ENCODE measurements at regions not wholly inside any gene's neighbourhood (a gene's known extent, or its start where the extent isn't known, plus 50 kb on each side); places are given as distances from the start of the nearest gene placed in this dataset.

DNA sequence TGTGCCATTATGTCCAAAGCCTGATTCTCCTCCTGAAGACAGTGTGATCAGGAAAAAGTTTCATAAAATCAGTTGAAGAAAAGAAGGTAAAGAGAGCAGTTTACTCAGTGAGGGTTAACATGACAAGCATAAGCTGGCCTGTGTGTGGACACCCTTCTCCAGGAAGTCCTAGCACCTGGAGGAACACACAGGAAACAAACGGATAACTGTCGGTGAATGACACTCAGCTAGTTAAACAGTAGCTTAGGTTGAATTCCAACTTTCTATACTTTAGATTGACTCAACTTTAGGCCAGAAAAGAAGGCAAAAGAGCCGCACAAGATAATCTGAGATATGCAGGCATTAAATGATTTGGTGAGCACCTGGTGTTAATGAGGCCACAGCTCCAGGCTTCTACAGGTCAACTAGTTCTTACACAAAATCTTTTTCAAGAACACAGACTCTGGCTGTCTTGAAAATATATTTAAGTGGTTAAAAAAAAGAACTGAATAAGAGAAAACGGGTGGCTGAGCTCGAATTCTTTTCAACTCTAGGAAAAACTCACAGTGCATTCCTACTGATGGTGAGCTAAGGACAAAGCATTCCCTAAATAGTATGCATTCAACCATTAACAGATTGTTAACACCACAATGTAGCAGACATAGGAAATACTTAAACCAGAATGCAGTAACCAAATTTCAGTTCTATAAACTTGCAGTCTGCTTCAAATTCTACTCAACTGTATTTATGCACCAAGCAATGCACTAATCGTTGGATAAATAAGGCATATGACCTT, 56.9 kb upstream of the TSPAN8 start:
- intact Hi-C loops (cut with micrococcal nuclease), result no loop called here
- Mint-ChIP-seq H3K36me3 (no peaks in the 10 kb centered on the region), H3K27me3 (peaks cover 0 to 12% (median 4%) of the 10 kb centered on the region in 5 donors), H3K27ac (no peak overlapping the region), H3K4me1 (no peaks in the 10 kb centered on the region), H3K9me3 (peaks cover 0 to 3% (median 0%) of the 10 kb centered on the region in 11 donors), H3K4me3 (no peak overlapping the region)
- ATAC-seq (no peak), DNase-seq (no peak)
- Histone ChIP-seq H3K4me3 (ENCODE audit: low read length) (no peak overlapping the region), H3K9me3 (ENCODE audit: control insufficient read depth in 2 of 3, low read length in 3 of 3) (no peaks in the 10 kb centered on the region), H3K4me1 (ENCODE audit: control insufficient read depth in 2 of 2, insufficient read depth in 2 of 2, low read length in 2 of 2) (no peaks in the 10 kb centered on the region), H3K27me3 (ENCODE audit: control insufficient read depth in 2 of 2, insufficient read depth in 2 of 2, low read length in 2 of 2) (no peaks in the 10 kb centered on the region), H3K36me3 (ENCODE audit: control insufficient read depth in 2 of 3, insufficient read depth in 3 of 3, low read length in 3 of 3) (no peaks in the 10 kb centered on the region), H3K27ac (ENCODE audit: low read depth, low read length) (no peak overlapping the region)
- CTCF ChIA-PET, result no interaction called here
- POLR2A ChIA-PET, result no interaction called here

DNA sequence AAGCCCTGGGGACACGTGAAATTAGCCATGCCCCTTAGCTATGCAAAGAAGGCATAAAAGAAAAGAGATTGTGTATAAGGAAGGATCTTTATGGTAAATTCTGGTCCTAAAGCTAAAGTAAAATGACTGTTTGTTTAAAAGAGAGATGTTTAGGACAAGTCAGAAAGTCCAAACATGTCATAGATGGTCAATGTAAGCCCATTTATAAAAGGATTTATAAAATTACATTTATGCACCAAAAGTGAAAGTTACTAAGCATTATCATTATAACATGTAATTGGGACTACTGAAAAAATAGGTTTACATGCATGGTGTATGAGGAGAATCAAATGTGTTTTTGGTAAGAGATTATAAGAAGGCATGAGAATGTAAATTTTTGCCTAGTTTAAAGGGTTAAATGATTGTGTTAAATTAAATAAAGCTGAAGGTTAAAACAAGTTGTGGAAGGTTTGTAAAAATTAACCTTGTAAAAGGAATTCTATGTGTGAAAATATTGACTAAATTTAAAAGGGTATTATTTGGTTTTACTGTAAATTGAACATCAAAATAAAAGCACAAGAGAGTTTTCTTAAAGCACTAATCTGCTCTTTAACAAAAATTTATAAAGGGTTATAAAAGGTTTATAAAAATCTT, 50.4 kb upstream of the TSPAN8 start:
- H3K27me3 Mint-ChIP-seq, result peaks cover 0 to 4% (median 0%) of the 10 kb centered on the region in 5 donors
- POLR2A ChIA-PET, result no interaction called here
- H3K9me3 Mint-ChIP-seq, result peaks cover 0 to 12% (median 5%) of the 10 kb centered on the region in 11 donors

More for the DNA sequence above, 50.4 kb upstream of the TSPAN8 start:
- H3K9me3 ChIP-seq (ENCODE audit: control insufficient read depth in 2 of 3, low read length in 3 of 3), result no peaks in the 10 kb centered on the region
- H3K36me3 ChIP-seq (ENCODE audit: control insufficient read depth in 2 of 3, insufficient read depth in 3 of 3, low read length in 3 of 3), result no peaks in the 10 kb centered on the region
- no peak overlapping the region for H3K27ac ChIP-seq (ENCODE audit: low read depth, low read length)
- CTCF ChIA-PET, result no interaction called here
- Mint-ChIP-seq H3K27ac (no peak overlapping the region), H3K4me1 (no peaks in the 10 kb centered on the region), H3K4me3 (no peak overlapping the region), H3K36me3 (no peaks in the 10 kb centered on the region)
- H3K27me3 ChIP-seq (ENCODE audit: control insufficient read depth in 2 of 2, insufficient read depth in 2 of 2, low read length in 2 of 2), result no peaks in the 10 kb centered on the region
- H3K4me3 ChIP-seq (ENCODE audit: low read length), result no peak overlapping the region
- no peaks in the 10 kb centered on the region for H3K4me1 ChIP-seq (ENCODE audit: control insufficient read depth in 2 of 2, insufficient read depth in 2 of 2, low read length in 2 of 2)
- intact Hi-C loops (cut with micrococcal nuclease), result no loop called here
- no peak for DNase-seq
- ATAC-seq, result no peak
